IMR-90 (cell line): ENCODE measurements at regions not wholly inside any gene's neighbourhood (a gene's known extent, or its start where the extent isn't known, plus 50 kb on each side); places are given as distances from the start of the nearest gene placed in this dataset.

Source experiments
- ATAC-seq: fragments of 200-7000 bp; cut with Tn5 transposase; 2 replicates; pipeline ENCODE4 v1.9.1; 2020; ENCODE audit warnings: low read depth, mild to moderate bottlenecking, moderate library complexity
- BruUV-seq: library from RNA; stranded (reverse); fragments of 400-500 nt; replicated peaks from 2 replicates; lab custom pipeline; 2021; lab: Mats Ljungman, UMichigan
- CTCF ChIA-PET: fragments of 300-600 bp; formaldehyde crosslinking; extraction: SDS; loops from one replicate; lab custom pipeline; 2021; ENCODE audit warnings: antibody characterized with exemption; lab: Yijun Ruan, JAX
- POLR2A ChIA-PET: fragments of 300-600 bp; sonication (Branson Sonifier 250); formaldehyde crosslinking; loops from one replicate; lab custom pipeline; 2022; ENCODE audit warnings: antibody characterized with exemption; ENCODE audit not compliant: unreplicated experiment; lab: Charles Lee
- DNase-seq: peaks from one replicate; pipeline ENCODE4 v3.0.0; 2013
- H2AFZ ChIP-seq: replicated peaks from 2 replicates; pipeline ENCODE3; 2013; ENCODE audit warnings: low read length, mild to moderate bottlenecking; ENCODE audit not compliant: poor library complexity
- H2AK5ac ChIP-seq: 2 replicates; pipeline ENCODE4 v1.6.1; 2013; ENCODE audit warnings: low read depth, low read length, inconsistent platforms
- H2AK9ac ChIP-seq: replicated peaks from 2 replicates; pipeline ENCODE3; 2013; ENCODE audit warnings: mild to moderate bottlenecking, low read depth, low read length, moderate library complexity; ENCODE audit not compliant: poor library complexity
- H2BK120ac ChIP-seq: 2 replicates; pipeline ENCODE4 v1.6.1; 2013; ENCODE audit warnings: low read depth, low read length, inconsistent platforms
- H2BK15ac ChIP-seq: 3 replicates; pipeline ENCODE4 v1.6.1; 2013; ENCODE audit warnings: low read depth, low read length, inconsistent platforms
- H2BK20ac ChIP-seq: 2 replicates; pipeline ENCODE4 v1.6.1; 2013; ENCODE audit warnings: low read depth, mild to moderate bottlenecking, inconsistent platforms, low read length, moderate library complexity
- H2BK5ac ChIP-seq: 2 replicates; pipeline ENCODE4 v1.6.1; 2013; ENCODE audit warnings: mild to moderate bottlenecking, low read depth, low read length, inconsistent platforms; ENCODE audit not compliant: poor library complexity, severe bottlenecking
- H3K14ac ChIP-seq: replicated peaks from 2 replicates; pipeline ENCODE4 v1.6.1; 2013; ENCODE audit warnings: low read depth, low read length, inconsistent platforms
- H3K18ac ChIP-seq: 2 replicates; pipeline ENCODE4 v1.6.1; 2013; ENCODE audit warnings: low read depth, low read length, control low read depth
- H3K23ac ChIP-seq: 2 replicates; pipeline ENCODE4 v1.6.1; 2013; ENCODE audit warnings: low read depth, low read length, inconsistent platforms
- H3K27ac ChIP-seq: 2 replicates; pipeline ENCODE4 v1.5.1; 2013; ENCODE audit warnings: mild to moderate bottlenecking, control low read depth, low read length; ENCODE audit not compliant: insufficient read depth
- H3K27me3 ChIP-seq: 2 replicates; pipeline ENCODE4 v1.6.1; 2013; ENCODE audit warnings: low read length; ENCODE audit not compliant: control insufficient read depth, insufficient read depth
- H3K36me3 ChIP-seq: 2 replicates; pipeline ENCODE4 v1.6.1; 2013; ENCODE audit warnings: low read length, mixed read lengths; ENCODE audit not compliant: control insufficient read depth, insufficient read depth
- H3K4ac ChIP-seq: 2 replicates; pipeline ENCODE4 v1.6.1; 2013; ENCODE audit warnings: low read depth, low read length, inconsistent platforms
- H3K4me1 ChIP-seq: 2 replicates; pipeline ENCODE4 v1.6.1; 2013; ENCODE audit warnings: low read length, mixed read lengths; ENCODE audit not compliant: control insufficient read depth, insufficient read depth
- H3K4me2 ChIP-seq: 2 replicates; pipeline ENCODE4 v1.6.1; 2013; ENCODE audit warnings: low read depth, mild to moderate bottlenecking, control low read depth, low read length, moderate library complexity
- H3K4me3 ChIP-seq: 2 replicates; pipeline ENCODE4 v1.5.1; 2013; ENCODE audit warnings: low read depth, mild to moderate bottlenecking, control low read depth, low read length, moderate library complexity; ENCODE audit not compliant: insufficient read depth
- H3K56ac ChIP-seq: 2 replicates; pipeline ENCODE4 v1.6.1; 2013; ENCODE audit warnings: low read length, inconsistent platforms; ENCODE audit not compliant: insufficient read depth; ENCODE audit errors: extremely low read depth
- H3K79me1 ChIP-seq, 2 experiments: 2 replicates each; pipeline ENCODE4 v1.6.1; 2013; ENCODE audit warnings: low read length in 2 of 2, inconsistent platforms in 1 of 2, low read depth in 1 of 2
- H3K9ac ChIP-seq: 2 replicates; pipeline ENCODE4 v1.6.1; 2013; ENCODE audit warnings: low read depth, low read length, control low read depth
- H3K9me1 ChIP-seq: 2 replicates; pipeline ENCODE4 v1.6.1; 2013; ENCODE audit warnings: low read length, inconsistent platforms; ENCODE audit not compliant: insufficient read depth
- H3K9me3 ChIP-seq: 2 replicates; pipeline ENCODE4 v1.6.1; 2013; ENCODE audit warnings: low read length; ENCODE audit not compliant: control insufficient read depth, insufficient read depth
- H4K20me1 ChIP-seq: 2 replicates; pipeline ENCODE4 v1.6.1; 2013; ENCODE audit warnings: low read length, inconsistent platforms; ENCODE audit not compliant: insufficient read depth
- H4K5ac ChIP-seq: 2 replicates; pipeline ENCODE4 v1.6.1; 2013; ENCODE audit warnings: mild to moderate bottlenecking, low read depth, low read length, control low read depth
- H4K8ac ChIP-seq, 2 experiments: 2 replicates each; pipeline ENCODE4 v1.6.1; 2013; ENCODE audit warnings: low read depth in 2 of 2, low read length in 2 of 2, control low read depth in 1 of 2, inconsistent platforms in 1 of 2
- H4K91ac ChIP-seq: 2 replicates; pipeline ENCODE4 v1.6.1; 2013; ENCODE audit warnings: low read depth, low read length, inconsistent platforms; ENCODE audit not compliant: insufficient read depth
- BHLHE40 ChIP-seq: fragments of 150-350 bp; IDR thresholded peaks from 2 replicates; pipeline ENCODE4 v1.6.1; 2016; ENCODE audit warnings: mild to moderate bottlenecking, low read depth, low read length
- CEBPB ChIP-seq: IDR thresholded peaks from 2 replicates; pipeline ENCODE4 v1.6.1; 2012; ENCODE audit warnings: low read depth, low read length, improper control_type of control experiment
- CHD1 ChIP-seq: IDR thresholded peaks from 2 replicates; pipeline ENCODE4 v1.6.1; 2012; ENCODE audit warnings: low read depth, low read length, improper control_type of control experiment
- CTCF ChIP-seq: conservative IDR thresholded peaks from 2 replicates; pipeline ENCODE4 v1.5.1; 2012; ENCODE audit warnings: mild to moderate bottlenecking, low read depth, low read length, improper control_type of control experiment
- ELK1 ChIP-seq: fragments of 150-350 bp; IDR thresholded peaks from 2 replicates; pipeline ENCODE4 v1.6.1; 2016; ENCODE audit warnings: low read depth, mild to moderate bottlenecking, low read length, moderate library complexity, borderline replicate concordance
- MAFK ChIP-seq: IDR thresholded peaks from 2 replicates; pipeline ENCODE4 v1.6.1; 2012; ENCODE audit warnings: low read depth, low read length, improper control_type of control experiment
- MAZ ChIP-seq: IDR thresholded peaks from 2 replicates; pipeline ENCODE4 v1.6.1; 2012; ENCODE audit warnings: low read depth, mild to moderate bottlenecking, low read length, improper control_type of control experiment, moderate library complexity, borderline replicate concordance
- MXI1 ChIP-seq: IDR thresholded peaks from 2 replicates; pipeline ENCODE4 v1.6.1; 2012; ENCODE audit warnings: low read depth, mild to moderate bottlenecking, low read length, moderate library complexity, borderline replicate concordance
- POLR2A ChIP-seq: IDR thresholded peaks from 2 replicates; pipeline ENCODE4 v1.6.1; 2012; ENCODE audit warnings: mild to moderate bottlenecking, low read depth, low read length
- RAD21 ChIP-seq: IDR thresholded peaks from 2 replicates; pipeline ENCODE4 v1.6.1; 2012; ENCODE audit warnings: low read length, improper control_type of control experiment
- RCOR1 ChIP-seq: IDR thresholded peaks from 2 replicates; pipeline ENCODE4 v1.6.1; 2012; ENCODE audit warnings: mild to moderate bottlenecking, low read length, improper control_type of control experiment; ENCODE audit not compliant: insufficient replicate concordance
- RFX5 ChIP-seq: IDR thresholded peaks from 2 replicates; pipeline ENCODE4 v1.8.0; 2012; ENCODE audit warnings: low read depth, mild to moderate bottlenecking, low read length, moderate library complexity
- SMC3 ChIP-seq: fragments of 150-350 bp; IDR thresholded peaks from 2 replicates; pipeline ENCODE4 v1.6.1; 2016; ENCODE audit warnings: low read depth, mild to moderate bottlenecking, antibody characterized with exemption, low read length, moderate library complexity
- USF2 ChIP-seq: fragments of 150-350 bp; IDR thresholded peaks from 2 replicates; pipeline ENCODE4 v1.6.1; 2017; ENCODE audit warnings: mild to moderate bottlenecking, antibody characterized with exemption, low read length, low read depth
- WGBS, 2 experiments: methylation state at CpG; one replicate each; pipeline versions ENCODE4 v1.1.5 to v1.1.7; 2013; ENCODE audit warnings: missing lambda C conversion rate in 2 of 2; ENCODE audit not compliant: insufficient read length in 1 of 2; ENCODE audit errors: extremely low coverage in 2 of 2; 5-methylcytosine and 5-hydroxymethylcytosine counted together
- dilution Hi-C: fragments of 300-500 bp; cut with HindIII; formaldehyde crosslinking; loops from one replicate; pipeline ENCODE4 v1.14.3; 2018; ENCODE audit warnings: low sequenced_read_pairs; ENCODE audit not compliant: unreplicated experiment
- in situ Hi-C: fragments of 300-500 bp; cut with MboI; formaldehyde crosslinking; loops from 3 replicates; pipeline ENCODE4 v1.14.3; 2019; ENCODE audit warnings: low sequenced_read_pairs, inconsistent platforms, mixed read lengths
- intact Hi-C: fragments of 100-400 bp; cut with micrococcal nuclease; formaldehyde crosslinking; loops from 2 replicates; pipeline ENCODE4 v1.10.0; 2022

GRCh38 chr11:134674974-134675373 is 262.9 kb upstream of the B3GAT1 start:
- Histone ChIP-seq H3K4ac (no peak overlapping the region), H3K27ac (no peak overlapping the region), H3K27me3 (no peaks in the 10 kb centered on the region), H3K56ac (no peak overlapping the region), H2BK15ac (no peak overlapping the region), H2AFZ (no peak overlapping the region), H3K9me3 (peaks cover 45% of the 10 kb centered on the region), H3K36me3 (no peaks in the 10 kb centered on the region), H3K18ac (no peak overlapping the region), H3K23ac (no peak overlapping the region), H3K14ac (no peak overlapping the region), H4K20me1 (no peaks in the 10 kb centered on the region), H4K8ac (no peak overlapping the region), H3K4me3 (no peak overlapping the region), H4K5ac (no peak overlapping the region), H2BK120ac (no peak overlapping the region), H3K4me2 (no peak overlapping the region), H3K4me1 (no peaks in the 10 kb centered on the region), H3K79me1 (no peaks in the 10 kb centered on the region), H2BK20ac (no peak overlapping the region), H3K9ac (no peak overlapping the region), H4K91ac (no peak overlapping the region), H3K9me1 (no peaks in the 10 kb centered on the region), H2AK5ac (no peak overlapping the region), H2BK5ac (no peak overlapping the region), H2AK9ac (no peak overlapping the region)
- in situ Hi-C loops = no loop called here
- ATAC-seq = no peak
- DNase-seq = no peak
- ChIA-PET CTCF (no interaction called here), POLR2A (no interaction called here)
- no CpG with 5 or more reads among the region's 2 CpGs for WGBS, 2 experiments
- dilution Hi-C loops = no loop called here
- no TSS peak for BruUV-seq
- TF ChIP-seq RCOR1 (no peak), ELK1 (no peak), RAD21 (no peak), POLR2A (no peak), USF2 (no peak), CEBPB (no peak), MXI1 (no peak), SMC3 (no peak), MAFK (no peak), CHD1 (no peak), BHLHE40 (no peak), RFX5 (no peak), CTCF (no peak), MAZ (no peak)
- intact Hi-C loops = no loop called here
